GM12891 (cell line): ENCODE measurements at regions not wholly inside any gene's neighbourhood (a gene's known extent, or its start where the extent isn't known, plus 50 kb on each side); places are given as distances from the start of the nearest gene placed in this dataset.

Source experiments
- PAX5 ChIP-seq: IDR thresholded peaks from 2 replicates; pipeline ENCODE4 v1.6.1; 2011; ENCODE audit warnings: low read length, moderate library complexity, mild to moderate bottlenecking; ENCODE audit not compliant: insufficient read depth, severe bottlenecking
- POLR2A ChIP-seq: IDR thresholded peaks from 2 replicates; pipeline ENCODE4 v1.6.1; 2011; ENCODE audit warnings: low read depth, low read length, control low read depth
- POLR2AphosphoS5 ChIP-seq: IDR thresholded peaks from 2 replicates; pipeline ENCODE4 v1.6.1; 2011; ENCODE audit warnings: low read depth, low read length, control low read depth
- SPI1 ChIP-seq: IDR thresholded peaks from 2 replicates; pipeline ENCODE4 v1.6.1; 2011; ENCODE audit warnings: low read depth, low read length, control low read depth
- TAF1 ChIP-seq: IDR thresholded peaks from 2 replicates; pipeline ENCODE4 v1.6.1; 2011; ENCODE audit warnings: low read depth, low read length, control low read depth

DNA sequence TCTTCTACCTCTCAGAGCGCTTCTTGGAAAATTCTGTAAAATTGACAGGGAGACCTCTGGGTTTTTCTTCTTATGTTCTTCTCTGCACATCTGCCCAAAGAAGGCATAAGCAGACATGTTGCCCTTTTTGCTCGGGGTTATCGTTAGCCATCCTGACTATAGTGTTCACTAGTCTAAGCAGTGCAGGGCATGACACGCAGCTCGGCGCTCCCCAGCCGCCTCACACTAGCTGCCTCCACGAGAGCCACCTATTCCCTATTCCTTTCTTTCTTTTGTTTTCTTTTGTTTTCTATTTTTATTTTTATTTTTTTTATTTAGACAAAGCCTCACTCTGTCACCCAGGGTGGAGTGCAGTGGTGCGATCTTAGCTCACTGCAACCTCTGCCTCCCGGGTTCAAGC lies 100.2 kb upstream of the OPRM1 start:
- TF ChIP-seq POLR2AphosphoS5, result no peak
- no peak for TF ChIP-seq POLR2A
- no peak for TF ChIP-seq TAF1
- TF ChIP-seq PAX5, result no peak
- no peak for TF ChIP-seq SPI1
